ENCODE measurements at regions not wholly inside any gene's neighbourhood (a gene's known extent, or its start where the extent isn't known, plus 50 kb on each side); places are given as distances from the start of the nearest gene placed in this dataset.

- BruUV-seq (replicated peaks) = no TSS peak
Observed at GRCh38 chr4:35652197-35652596, 592.1 kb downstream of the ARAP2 start.

GRCh38 chr4:35653451-35653850 lies 590.9 kb downstream of the ARAP2 start:
- Histone ChIP-seq H3K27ac (ENCODE audit: low read depth, low read length, poor library complexity, severe bottlenecking) (no peak overlapping the region), H3K9me2 (ENCODE audit: insufficient read depth, low read length) (no peaks in the 10 kb centered on the region), H4K20me1 (ENCODE audit: insufficient read depth, low read length) (no peaks in the 10 kb centered on the region), H3K9me3 (ENCODE audit: low read length) (no peaks in the 10 kb centered on the region), H3K79me2 (ENCODE audit: insufficient read depth, low read depth, low read length) (no peaks in the 10 kb centered on the region), H2AFZ (ENCODE audit: low read length) (no peak overlapping the region), H3K4me1 (ENCODE audit: insufficient read depth, low read length, poor library complexity, severe bottlenecking) (no peaks in the 10 kb centered on the region), H3K4me3 (ENCODE audit: low read depth, low read length, poor library complexity, severe bottlenecking) (no peak overlapping the region), H3K4me2 (ENCODE audit: low read length) (no peak overlapping the region), H3K36me3 (ENCODE audit: insufficient read depth, low read length) (no peaks in the 10 kb centered on the region)
- no TSS peak for BruUV-seq (replicated peaks)
- no peak for DNase-seq (ENCODE audit: low spot score)
- ChIA-PET CTCF (ENCODE audit: unreplicated experiment) (no interaction called here), POLR2A (no interaction called here)
- no peak for TF ChIP-seq CTCF (conservative IDR thresholded peaks at IDR 0.05; ENCODE audit: low read length)
- no peak for TF ChIP-seq EZH2phosphoT487 (IDR thresholded peaks at IDR 0.05; ENCODE audit: borderline replicate concordance, low read depth, low read length)
- intact Hi-C loops (cut with micrococcal nuclease; ENCODE audit: unreplicated experiment) = no loop called here

More at GRCh38 chr4:35652197-35652596, 592.1 kb downstream of the ARAP2 start:
- intact Hi-C loops (cut with micrococcal nuclease; ENCODE audit: unreplicated experiment) = no loop called here
- Histone ChIP-seq H3K9me2 (ENCODE audit: insufficient read depth, low read length) (no peaks in the 10 kb centered on the region), H3K4me3 (ENCODE audit: low read depth, low read length, poor library complexity, severe bottlenecking) (no peak overlapping the region), H3K4me2 (ENCODE audit: low read length) (no peak overlapping the region), H3K27ac (ENCODE audit: low read depth, low read length, poor library complexity, severe bottlenecking) (no peak overlapping the region), H3K36me3 (ENCODE audit: insufficient read depth, low read length) (no peaks in the 10 kb centered on the region), H2AFZ (ENCODE audit: low read length) (no peak overlapping the region), H3K79me2 (ENCODE audit: insufficient read depth, low read depth, low read length) (no peaks in the 10 kb centered on the region), H4K20me1 (ENCODE audit: insufficient read depth, low read length) (no peaks in the 10 kb centered on the region), H3K4me1 (ENCODE audit: insufficient read depth, low read length, poor library complexity, severe bottlenecking) (no peaks in the 10 kb centered on the region), H3K9me3 (ENCODE audit: low read length) (no peaks in the 10 kb centered on the region)
- CTCF ChIA-PET (ENCODE audit: unreplicated experiment) = no interaction called here
- TF ChIP-seq EZH2phosphoT487 (IDR thresholded peaks at IDR 0.05; ENCODE audit: borderline replicate concordance, low read depth, low read length) = no peak
- no peak for TF ChIP-seq CTCF (conservative IDR thresholded peaks at IDR 0.05; ENCODE audit: low read length)
- DNase-seq (ENCODE audit: low spot score) = no peak
- POLR2A ChIA-PET = interaction anchor here (0.6 kb wide), 1 partner anchor 16 kb away, joined by 3 read pairs; no protein-coding TSS in a partner anchor

GRCh38 chr4:35673137-35673536 lies 571.2 kb downstream of the ARAP2 start:
- POLR2A ChIA-PET = interaction anchor here (0.9 kb wide), 1 partner anchor 553 kb away, joined by 3 read pairs; no protein-coding TSS in a partner anchor
- no TSS peak for BruUV-seq (replicated peaks)
- CTCF ChIA-PET (ENCODE audit: unreplicated experiment) = no interaction called here

More at GRCh38 chr4:35673137-35673536, 571.2 kb downstream of the ARAP2 start:
- intact Hi-C loops (cut with micrococcal nuclease; ENCODE audit: unreplicated experiment) = no loop called here
- H4K20me1 ChIP-seq (ENCODE audit: insufficient read depth, low read length) = no peaks in the 10 kb centered on the region
- TF ChIP-seq EZH2phosphoT487 (IDR thresholded peaks at IDR 0.05; ENCODE audit: borderline replicate concordance, low read depth, low read length) = no peak
- TF ChIP-seq CTCF (conservative IDR thresholded peaks at IDR 0.05; ENCODE audit: low read length) = no peak
- H3K36me3 ChIP-seq (ENCODE audit: insufficient read depth, low read length) = no peaks in the 10 kb centered on the region
- H3K27ac ChIP-seq (ENCODE audit: low read depth, low read length, poor library complexity, severe bottlenecking) = no peak overlapping the region
- no peak overlapping the region for H3K4me3 ChIP-seq (ENCODE audit: low read depth, low read length, poor library complexity, severe bottlenecking)
- no peak overlapping the region for H2AFZ ChIP-seq (ENCODE audit: low read length)
- H3K4me2 ChIP-seq (ENCODE audit: low read length) = no peak overlapping the region
- H3K9me3 ChIP-seq (ENCODE audit: low read length) = no peaks in the 10 kb centered on the region
- H3K4me1 ChIP-seq (ENCODE audit: insufficient read depth, low read length, poor library complexity, severe bottlenecking) = no peaks in the 10 kb centered on the region
- no peak for DNase-seq (ENCODE audit: low spot score)
- H3K79me2 ChIP-seq (ENCODE audit: insufficient read depth, low read depth, low read length) = no peaks in the 10 kb centered on the region
- no peaks in the 10 kb centered on the region for H3K9me2 ChIP-seq (ENCODE audit: insufficient read depth, low read length)
